Karpas-422 (cell line): ENCODE measurements at regions not wholly inside any gene's neighbourhood (a gene's known extent, or its start where the extent isn't known, plus 50 kb on each side); places are given as distances from the start of the nearest gene placed in this dataset.
"Not testable (repeated sequence)": the region's sequence is repeated elsewhere in the genome, so short reads cannot be mapped to it uniquely, and the experiment has no call there.

Experiments used
- DNase-seq: peaks from one replicate; pipeline ENCODE4 v3.0.0-alpha.2; 2015
- H2AFZ ChIP-seq: fragments of 200-600 bp; sonication (generic); 2 replicates; pipeline ENCODE4 v1.6.1; 2014; ENCODE audit warnings: antibody characterized with exemption, low read length, mixed read lengths
- H3K27ac ChIP-seq: fragments of 200-600 bp; sonication (generic); 2 replicates; pipeline ENCODE4 v1.5.1; 2014; ENCODE audit warnings: mild to moderate bottlenecking, low read length, moderate library complexity
- H3K27me3 ChIP-seq: fragments of 200-600 bp; sonication (generic); 2 replicates; pipeline ENCODE4 v1.6.1; 2014; ENCODE audit warnings: low read length, mixed read lengths
- H3K36me3 ChIP-seq: fragments of 200-600 bp; sonication (generic); 2 replicates; pipeline ENCODE4 v1.6.1; 2014; ENCODE audit warnings: low read length, mixed read lengths; ENCODE audit not compliant: insufficient read depth
- H3K4me1 ChIP-seq: fragments of 200-600 bp; sonication (generic); 2 replicates; pipeline ENCODE4 v1.6.1; 2014; ENCODE audit warnings: mild to moderate bottlenecking, low read length, mixed read lengths
- H3K4me2 ChIP-seq: fragments of 200-600 bp; sonication (generic); 2 replicates; pipeline ENCODE4 v1.6.1; 2014; ENCODE audit warnings: low read length, low read depth, mild to moderate bottlenecking; ENCODE audit not compliant: poor library complexity, severe bottlenecking
- H3K4me3 ChIP-seq: fragments of 200-600 bp; sonication (generic); 2 replicates; pipeline ENCODE4 v1.5.1; 2014; ENCODE audit warnings: mild to moderate bottlenecking, antibody characterized with exemption, low read length, mixed read lengths
- H3K79me2 ChIP-seq: fragments of 200-600 bp; sonication (generic); 2 replicates; pipeline ENCODE4 v1.6.1; 2014; ENCODE audit warnings: mild to moderate bottlenecking, low read length, mixed read lengths
- H3K9ac ChIP-seq: fragments of 200-600 bp; sonication (generic); 2 replicates; pipeline ENCODE4 v1.6.0; 2014; ENCODE audit warnings: low read length
- H3K9me2 ChIP-seq: fragments of 200-600 bp; sonication (generic), shearing (Covaris generic); replicated peaks from 2 replicates; pipeline ENCODE4 v1.6.0; 2014; ENCODE audit warnings: mild to moderate bottlenecking, low read length, moderate library complexity; ENCODE audit not compliant: insufficient read depth
- H3K9me3 ChIP-seq: fragments of 300-700, 200-600 bp; sonication (generic); 2 replicates; pipeline ENCODE4 v1.6.1; 2014; ENCODE audit warnings: low read length, mixed read lengths
- H4K20me1 ChIP-seq: fragments of 200-600 bp; sonication (generic); 2 replicates; pipeline ENCODE4 v1.6.1; 2014; ENCODE audit warnings: mild to moderate bottlenecking, antibody characterized with exemption, low read length, low read depth; ENCODE audit not compliant: insufficient read depth

DNA sequence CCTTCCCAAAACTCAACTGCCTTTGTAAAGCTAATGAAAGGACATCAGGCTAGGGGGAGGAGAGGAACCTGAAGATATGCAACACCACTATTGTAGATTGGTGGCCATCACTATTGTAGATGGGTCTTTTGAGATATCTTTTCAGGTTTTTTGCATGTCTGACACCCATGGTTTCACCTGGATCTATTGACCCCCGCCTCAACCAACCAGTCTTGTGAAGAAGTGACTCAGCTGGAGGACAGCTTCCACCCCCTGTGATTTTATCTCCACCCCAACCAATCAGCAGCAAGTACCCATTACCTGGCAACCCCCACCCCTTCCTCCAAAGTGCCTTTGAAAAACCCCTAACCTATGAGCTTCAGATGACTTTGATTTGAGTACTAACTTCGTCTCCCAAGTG lies 382.6 kb upstream of the GOT2 start:
- H3K79me2 ChIP-seq: no peaks in the 10 kb centered on the region
- H3K4me3 ChIP-seq: no peak overlapping the region
- H3K4me2 ChIP-seq: no peak overlapping the region
- no peak overlapping the region for H3K9ac ChIP-seq
- H3K27ac ChIP-seq: no peak overlapping the region
- no peaks in the 10 kb centered on the region for H3K27me3 ChIP-seq
- H3K9me3 ChIP-seq: no peaks in the 10 kb centered on the region
- no peak overlapping the region for H2AFZ ChIP-seq
- no peaks in the 10 kb centered on the region for H3K9me2 ChIP-seq
- DNase-seq: no peak
- H3K36me3 ChIP-seq: no peaks in the 10 kb centered on the region
- H4K20me1 ChIP-seq: no peaks in the 10 kb centered on the region
- H3K4me1 ChIP-seq: no peaks in the 10 kb centered on the region

DNA sequence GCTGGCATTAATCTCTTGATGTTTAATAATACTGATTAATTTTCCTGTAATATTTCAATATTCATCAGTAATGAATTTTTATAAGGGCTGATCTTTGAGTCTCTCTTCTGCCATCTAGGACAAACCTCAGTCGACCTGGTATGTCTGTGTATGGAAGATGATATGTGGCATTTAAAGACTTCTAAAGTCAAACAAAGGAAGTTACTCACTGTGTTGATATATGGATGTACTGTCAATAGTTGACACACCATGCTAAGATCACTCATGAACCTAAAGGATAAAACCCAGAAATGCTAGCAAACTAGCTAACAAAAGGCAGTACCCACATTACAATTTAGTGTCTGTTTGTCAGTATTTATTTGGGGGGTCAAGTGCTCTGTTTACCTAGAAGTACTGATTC lies 380.7 kb upstream of the GOT2 start:
- Histone ChIP-seq H3K27me3 (no peaks in the 10 kb centered on the region), H3K9me3 (no peaks in the 10 kb centered on the region), H3K27ac (no peak overlapping the region), H3K4me2 (no peak overlapping the region), H3K9me2 (no peaks in the 10 kb centered on the region), H3K4me3 (no peak overlapping the region), H3K79me2 (no peaks in the 10 kb centered on the region), H3K9ac (no peak overlapping the region), H3K4me1 (no peaks in the 10 kb centered on the region), H3K36me3 (no peaks in the 10 kb centered on the region), H2AFZ (no peak overlapping the region), H4K20me1 (no peaks in the 10 kb centered on the region)
- DNase-seq: no peak

DNA sequence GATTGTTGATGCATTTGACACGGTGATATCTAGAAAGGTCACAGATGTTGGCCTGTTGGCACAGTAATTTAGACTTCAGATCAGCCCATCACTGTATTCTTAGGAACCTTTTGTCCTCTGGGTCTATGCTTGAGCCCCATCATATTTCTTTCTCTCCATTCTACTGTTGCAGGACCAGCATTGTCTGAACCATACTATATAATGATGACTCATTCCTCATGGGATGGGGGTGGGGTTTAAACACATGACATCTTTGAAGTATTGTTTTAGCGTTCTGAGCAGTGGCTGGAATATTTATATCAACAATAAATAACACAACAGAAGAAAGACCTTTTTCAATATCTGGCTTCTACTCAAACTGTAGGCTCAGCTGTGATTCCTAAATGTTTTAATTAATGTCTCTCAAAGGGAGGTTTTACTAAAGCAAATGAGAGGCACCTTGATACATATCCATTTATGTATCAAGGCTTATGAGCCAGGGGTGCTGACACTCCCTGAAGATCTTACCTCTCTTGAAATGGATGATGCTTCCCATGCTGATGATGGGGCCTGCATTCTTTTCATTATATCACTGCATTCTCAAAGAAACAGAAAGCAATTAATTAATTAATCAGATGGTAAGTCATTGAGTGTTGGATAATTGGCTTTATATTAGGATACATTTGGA lies 379.0 kb upstream of the GOT2 start:
- no peak overlapping the region for H3K27ac ChIP-seq
- no peak overlapping the region for H2AFZ ChIP-seq
- no peaks in the 10 kb centered on the region for H4K20me1 ChIP-seq
- H3K36me3 ChIP-seq: no peaks in the 10 kb centered on the region
- H3K4me1 ChIP-seq: no peaks in the 10 kb centered on the region
- no peaks in the 10 kb centered on the region for H3K9me3 ChIP-seq
- no peaks in the 10 kb centered on the region for H3K9me2 ChIP-seq
- H3K79me2 ChIP-seq: no peaks in the 10 kb centered on the region
- H3K27me3 ChIP-seq: no peaks in the 10 kb centered on the region
- no peak overlapping the region for H3K4me2 ChIP-seq
- H3K9ac ChIP-seq: no peak overlapping the region
- H3K4me3 ChIP-seq: no peak overlapping the region
- no peak for DNase-seq

DNA sequence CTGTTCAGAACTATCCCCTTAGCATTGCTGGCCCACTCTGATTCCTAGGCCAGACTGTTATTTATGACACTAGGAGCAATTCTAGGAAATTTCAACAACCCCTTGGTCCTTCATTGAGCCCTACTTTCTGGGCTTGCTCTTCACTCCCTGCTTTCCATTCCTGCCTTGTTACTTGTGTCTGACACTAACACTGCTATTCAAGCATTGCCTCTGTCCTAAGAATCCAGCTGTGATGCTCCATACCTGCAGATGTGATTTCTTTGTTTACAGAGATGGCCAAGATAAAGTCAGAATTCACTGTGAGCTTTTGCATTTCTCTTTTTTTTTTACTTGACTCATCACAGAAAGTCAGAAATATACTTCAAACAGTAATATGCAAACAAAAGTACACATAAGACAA lies 377.2 kb upstream of the GOT2 start:
- DNase-seq: no peak
- no peaks in the 10 kb centered on the region for H3K4me1 ChIP-seq
- H4K20me1 ChIP-seq: no peaks in the 10 kb centered on the region
- H3K4me3 ChIP-seq: no peak overlapping the region
- no peaks in the 10 kb centered on the region for H3K9me2 ChIP-seq
- no peaks in the 10 kb centered on the region for H3K36me3 ChIP-seq
- no peak overlapping the region for H3K27ac ChIP-seq
- H3K4me2 ChIP-seq: no peak overlapping the region
- no peak overlapping the region for H3K9ac ChIP-seq
- no peaks in the 10 kb centered on the region for H3K27me3 ChIP-seq
- no peaks in the 10 kb centered on the region for H3K9me3 ChIP-seq
- no peaks in the 10 kb centered on the region for H3K79me2 ChIP-seq
- no peak overlapping the region for H2AFZ ChIP-seq

DNA sequence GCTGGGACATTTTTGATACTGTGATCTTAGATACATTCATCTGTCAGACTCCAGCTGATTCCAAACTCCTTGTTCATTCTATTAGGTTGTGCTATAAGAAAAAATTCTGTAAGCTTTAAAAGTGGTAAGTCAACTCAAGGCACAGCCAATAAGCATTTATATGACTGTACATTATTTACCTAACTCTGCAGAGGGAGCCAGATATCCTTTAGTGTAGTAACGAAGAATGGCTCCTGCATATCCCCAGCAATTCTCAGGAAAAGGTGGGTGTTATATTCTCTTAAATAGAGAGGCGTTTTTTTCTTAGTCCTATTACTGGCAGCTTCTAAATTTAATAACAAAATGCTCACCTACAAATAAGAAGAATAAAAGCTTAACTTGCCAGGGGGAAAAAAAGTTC lies 374.3 kb upstream of the GOT2 start:
- Histone ChIP-seq H3K27me3 (no peaks in the 10 kb centered on the region), H3K4me1 (no peaks in the 10 kb centered on the region), H4K20me1 (no peaks in the 10 kb centered on the region), H3K9ac (no peak overlapping the region), H3K9me3 (no peaks in the 10 kb centered on the region), H3K4me3 (no peak overlapping the region), H3K79me2 (no peaks in the 10 kb centered on the region), H3K27ac (no peak overlapping the region), H3K4me2 (no peak overlapping the region), H3K9me2 (no peaks in the 10 kb centered on the region), H3K36me3 (no peaks in the 10 kb centered on the region), H2AFZ (no peak overlapping the region)
- no peak for DNase-seq

DNA sequence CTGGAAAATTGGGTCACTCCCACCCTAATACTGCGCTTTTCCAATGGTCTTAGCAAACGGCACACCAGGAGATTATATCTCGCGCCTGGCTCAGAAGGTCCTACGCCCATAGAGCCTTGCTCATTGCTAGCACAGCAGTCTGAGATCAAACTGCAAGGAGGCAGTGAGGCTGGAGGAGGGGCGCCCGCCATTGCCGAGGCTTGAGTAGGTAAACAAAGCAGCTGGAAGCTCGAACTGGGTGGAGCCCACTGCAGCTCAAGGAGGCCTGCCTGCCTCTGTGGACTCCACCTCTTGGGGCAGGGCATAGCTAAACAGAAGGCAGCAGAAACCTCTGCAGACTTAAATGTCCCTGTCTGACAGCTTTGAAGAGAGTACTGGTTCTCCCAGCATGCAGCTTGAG lies 362.6 kb upstream of the GOT2 start:
- not testable (repeated sequence) for H2AFZ ChIP-seq, H3K27me3 ChIP-seq, H3K9me3 ChIP-seq, H3K4me2 ChIP-seq, H3K4me1 ChIP-seq, H3K9me2 ChIP-seq, H3K9ac ChIP-seq, H3K4me3 ChIP-seq, H3K79me2 ChIP-seq, H3K27ac ChIP-seq, DNase-seq, H3K36me3 ChIP-seq, H4K20me1 ChIP-seq

DNA sequence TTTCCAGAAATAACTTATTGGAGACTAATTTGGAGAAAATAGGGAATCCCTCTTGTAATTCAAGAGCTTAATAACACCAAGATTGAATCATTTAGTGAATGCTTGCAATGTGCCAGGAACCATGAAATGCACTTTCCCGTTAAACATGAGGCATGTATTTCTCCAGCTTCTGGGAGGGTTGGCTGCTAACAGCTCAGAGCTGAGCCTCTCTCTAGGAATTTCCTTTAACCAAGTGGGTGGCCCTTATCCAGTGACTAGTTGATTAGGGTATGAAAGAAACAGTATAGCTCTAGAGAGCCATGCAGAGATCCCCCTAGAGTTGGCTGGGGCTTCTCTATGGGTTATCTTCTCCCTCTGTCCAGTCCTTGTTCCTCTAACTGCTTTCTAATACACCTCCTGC lies 356.4 kb upstream of the GOT2 start:
- no peak overlapping the region for H3K9ac ChIP-seq
- no peaks in the 10 kb centered on the region for H4K20me1 ChIP-seq
- H3K27ac ChIP-seq: no peak overlapping the region
- no peaks in the 10 kb centered on the region for H3K4me1 ChIP-seq
- no peaks in the 10 kb centered on the region for H3K27me3 ChIP-seq
- no peaks in the 10 kb centered on the region for H3K9me3 ChIP-seq
- H3K4me2 ChIP-seq: no peak overlapping the region
- H2AFZ ChIP-seq: no peak overlapping the region
- H3K36me3 ChIP-seq: no peaks in the 10 kb centered on the region
- no peak for DNase-seq
- no peaks in the 10 kb centered on the region for H3K79me2 ChIP-seq
- H3K4me3 ChIP-seq: no peak overlapping the region
- no peaks in the 10 kb centered on the region for H3K9me2 ChIP-seq

DNA sequence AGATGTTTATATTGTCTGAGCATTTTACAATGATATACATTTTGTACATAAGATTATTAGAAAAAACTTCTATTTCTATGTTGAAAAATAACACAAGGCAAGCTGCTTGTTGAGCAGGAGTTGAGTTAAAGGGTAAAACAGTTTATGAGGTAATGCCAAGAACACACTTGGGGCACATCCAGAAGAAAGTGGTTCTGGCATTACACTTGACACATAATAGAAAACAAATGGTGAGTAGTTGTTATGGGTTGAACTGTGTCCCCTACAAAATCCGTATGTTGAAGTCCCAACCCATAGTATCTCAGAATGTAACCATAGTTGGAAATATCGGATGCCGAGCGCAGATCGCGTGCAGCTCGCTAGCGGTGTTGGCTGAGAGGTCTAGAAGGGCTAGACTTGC lies 354.3 kb upstream of the GOT2 start:
- Histone ChIP-seq H3K9me2 (no peaks in the 10 kb centered on the region), H2AFZ (no peak overlapping the region), H3K9ac (no peak overlapping the region), H3K4me1 (no peaks in the 10 kb centered on the region), H3K4me3 (no peak overlapping the region), H3K36me3 (no peaks in the 10 kb centered on the region), H4K20me1 (no peaks in the 10 kb centered on the region), H3K27me3 (no peaks in the 10 kb centered on the region), H3K4me2 (no peak overlapping the region), H3K27ac (no peak overlapping the region), H3K9me3 (no peaks in the 10 kb centered on the region), H3K79me2 (no peaks in the 10 kb centered on the region)
- no peak for DNase-seq

DNA sequence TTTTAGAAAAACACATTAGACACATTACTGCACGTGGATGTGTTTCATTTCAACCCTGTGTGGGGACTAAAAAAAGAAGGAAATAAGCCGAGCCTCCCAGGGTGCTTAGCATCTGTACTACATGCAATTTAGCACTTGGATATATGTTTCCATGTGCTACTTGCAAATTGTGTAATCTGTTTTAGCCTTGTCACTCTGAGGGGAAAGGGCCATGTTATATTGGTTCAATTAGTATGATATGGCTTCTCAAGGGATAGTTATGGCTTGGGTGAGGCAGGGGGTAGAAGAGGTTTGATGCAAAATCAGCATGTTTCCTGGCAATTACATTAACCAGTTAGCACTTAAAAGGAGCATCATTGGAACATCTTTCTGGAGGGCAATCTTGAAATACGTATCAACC lies 353.5 kb upstream of the GOT2 start:
- Histone ChIP-seq H3K27ac (no peak overlapping the region), H3K4me1 (no peaks in the 10 kb centered on the region), H3K27me3 (no peaks in the 10 kb centered on the region), H2AFZ (no peak overlapping the region), H3K79me2 (no peaks in the 10 kb centered on the region), H3K4me3 (no peak overlapping the region), H4K20me1 (no peaks in the 10 kb centered on the region), H3K9me2 (no peaks in the 10 kb centered on the region), H3K4me2 (no peak overlapping the region), H3K36me3 (no peaks in the 10 kb centered on the region), H3K9ac (no peak overlapping the region), H3K9me3 (no peaks in the 10 kb centered on the region)
- DNase-seq: no peak
